AG10803 (cell line): ENCODE measurements at regions not wholly inside any gene's neighbourhood (a gene's known extent, or its start where the extent isn't known, plus 50 kb on each side); places are given as distances from the start of the nearest gene placed in this dataset.

Experiments
- DNase-seq: peaks from one replicate; pipeline ENCODE4 v3.0.0; 2010; ENCODE audit warnings: low read depth
- H3K4me3 ChIP-seq: 2 replicates; pipeline ENCODE4 v1.5.1; 2011; ENCODE audit warnings: mild to moderate bottlenecking, low read length, control low read depth
- TF ChIP-seq, protein P1 (sequence below): conservative IDR thresholded peaks from 2 replicates; pipeline ENCODE4 v1.5.1; 2011; ENCODE audit warnings: mild to moderate bottlenecking, low read length, control low read depth, inconsistent platforms

DNA sequence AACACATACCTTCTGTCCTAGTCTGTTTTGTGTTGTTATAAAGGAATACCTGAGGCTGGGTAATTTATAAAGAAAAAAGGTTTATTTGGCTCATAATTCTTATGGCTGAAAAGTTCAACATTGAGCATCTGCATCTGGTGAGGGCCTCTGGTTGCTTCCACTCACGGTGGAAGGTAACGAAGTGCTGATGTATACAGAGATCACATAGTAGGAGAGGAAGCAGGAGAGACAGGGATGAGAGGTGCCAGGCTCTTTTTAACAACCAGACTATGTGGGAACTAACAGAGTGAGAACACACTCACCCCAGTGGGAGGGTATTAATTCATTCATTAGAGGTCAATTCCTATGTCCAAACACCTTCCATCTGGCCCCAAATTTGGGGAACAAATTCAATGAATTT lies 463.8 kb downstream of the DSC3 start:
- no peak for DNase-seq
- TF ChIP-seq, protein P1, sequence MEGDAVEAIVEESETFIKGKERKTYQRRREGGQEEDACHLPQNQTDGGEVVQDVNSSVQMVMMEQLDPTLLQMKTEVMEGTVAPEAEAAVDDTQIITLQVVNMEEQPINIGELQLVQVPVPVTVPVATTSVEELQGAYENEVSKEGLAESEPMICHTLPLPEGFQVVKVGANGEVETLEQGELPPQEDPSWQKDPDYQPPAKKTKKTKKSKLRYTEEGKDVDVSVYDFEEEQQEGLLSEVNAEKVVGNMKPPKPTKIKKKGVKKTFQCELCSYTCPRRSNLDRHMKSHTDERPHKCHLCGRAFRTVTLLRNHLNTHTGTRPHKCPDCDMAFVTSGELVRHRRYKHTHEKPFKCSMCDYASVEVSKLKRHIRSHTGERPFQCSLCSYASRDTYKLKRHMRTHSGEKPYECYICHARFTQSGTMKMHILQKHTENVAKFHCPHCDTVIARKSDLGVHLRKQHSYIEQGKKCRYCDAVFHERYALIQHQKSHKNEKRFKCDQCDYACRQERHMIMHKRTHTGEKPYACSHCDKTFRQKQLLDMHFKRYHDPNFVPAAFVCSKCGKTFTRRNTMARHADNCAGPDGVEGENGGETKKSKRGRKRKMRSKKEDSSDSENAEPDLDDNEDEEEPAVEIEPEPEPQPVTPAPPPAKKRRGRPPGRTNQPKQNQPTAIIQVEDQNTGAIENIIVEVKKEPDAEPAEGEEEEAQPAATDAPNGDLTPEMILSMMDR, result no peak
- no peak overlapping the region for H3K4me3 ChIP-seq

DNA sequence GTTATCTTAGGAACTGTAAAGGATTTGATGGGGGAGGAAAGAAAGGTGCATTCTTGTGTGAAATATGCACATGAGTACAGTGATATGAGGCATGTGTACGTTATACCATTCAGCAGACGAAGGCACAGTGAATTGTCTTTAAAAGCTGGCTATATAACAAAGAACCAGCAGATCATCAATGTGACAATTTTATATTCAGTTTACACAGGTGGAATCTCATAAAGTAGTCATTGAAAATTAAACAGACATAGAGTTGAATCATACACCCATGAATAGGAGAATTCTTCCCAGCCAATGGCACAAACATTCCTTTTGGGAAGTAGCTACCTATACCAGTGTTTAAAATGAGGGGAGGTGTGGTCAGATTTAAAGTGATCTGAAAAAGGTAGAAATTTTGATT lies 470.3 kb downstream of the DSC3 start:
- no peak overlapping the region for H3K4me3 ChIP-seq
- DNase-seq, result no peak
- TF ChIP-seq, protein P1, result no peak

DNA sequence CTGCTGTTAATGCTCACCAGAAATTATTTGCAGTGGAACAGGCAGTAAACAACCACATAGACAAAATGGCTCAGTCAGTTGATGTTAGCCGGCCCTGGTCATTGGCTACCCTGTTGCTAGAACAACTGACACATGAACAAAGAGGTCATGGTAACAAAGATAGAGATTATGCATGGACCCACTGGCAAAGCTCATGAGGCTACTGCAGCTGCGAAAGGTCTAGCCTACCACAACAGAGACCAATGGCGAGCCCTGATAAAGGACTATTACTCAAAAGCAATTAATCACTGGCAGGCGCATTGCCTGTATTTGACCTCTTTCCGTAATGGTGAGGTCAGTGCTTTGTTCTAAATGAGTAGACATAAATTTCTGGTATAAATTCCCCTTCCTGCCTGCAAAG lies 474.2 kb downstream of the DSC3 start:
- TF ChIP-seq, protein P1, result no peak
- H3K4me3 ChIP-seq, result no peak overlapping the region
- DNase-seq, result no peak

DNA sequence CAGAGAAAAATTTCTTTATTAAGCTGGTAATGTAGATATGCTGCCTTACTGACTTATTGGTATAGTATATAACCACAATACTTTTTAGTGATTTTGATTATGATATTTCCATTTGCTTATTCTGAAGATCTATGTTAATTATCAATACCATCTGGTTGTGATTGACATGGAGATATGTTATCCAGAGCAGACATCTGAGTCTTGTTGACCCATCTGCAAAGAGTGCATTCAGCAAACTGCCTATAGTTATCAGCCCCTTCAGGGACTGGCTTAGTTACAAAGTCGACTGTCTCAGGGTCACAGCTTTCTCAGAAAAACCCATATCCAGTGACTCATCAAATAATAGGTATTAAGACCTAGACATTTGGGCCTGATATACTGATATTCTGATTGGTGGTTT lies 475.7 kb downstream of the DSC3 start:
- no peak overlapping the region for H3K4me3 ChIP-seq
- TF ChIP-seq, protein P1, result no peak

DNA sequence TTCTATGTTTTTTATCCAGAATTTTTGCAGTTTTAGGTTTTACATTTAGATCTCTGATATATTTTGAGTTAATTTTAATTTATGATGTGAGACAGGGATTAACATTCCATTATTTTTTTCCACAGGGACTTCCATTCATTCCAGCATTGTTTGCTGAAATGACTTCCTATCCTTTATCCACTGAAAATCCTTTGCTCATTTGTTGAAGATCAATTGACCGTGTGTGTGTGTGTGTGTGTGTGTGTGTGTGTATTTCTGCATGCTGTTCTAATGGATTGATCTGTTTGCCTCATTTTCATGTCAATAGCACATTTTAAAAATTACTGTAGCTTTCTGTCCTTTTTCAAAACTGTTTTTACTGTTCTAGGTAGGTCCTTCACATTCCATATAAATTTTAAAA lies 480.3 kb downstream of the DSC3 start:
- H3K4me3 ChIP-seq, result no peak overlapping the region
- DNase-seq, result no peak
- TF ChIP-seq, protein P1, result no peak

More for the DNA sequence above, 475.7 kb downstream of the DSC3 start:
- no peak for DNase-seq

DNA sequence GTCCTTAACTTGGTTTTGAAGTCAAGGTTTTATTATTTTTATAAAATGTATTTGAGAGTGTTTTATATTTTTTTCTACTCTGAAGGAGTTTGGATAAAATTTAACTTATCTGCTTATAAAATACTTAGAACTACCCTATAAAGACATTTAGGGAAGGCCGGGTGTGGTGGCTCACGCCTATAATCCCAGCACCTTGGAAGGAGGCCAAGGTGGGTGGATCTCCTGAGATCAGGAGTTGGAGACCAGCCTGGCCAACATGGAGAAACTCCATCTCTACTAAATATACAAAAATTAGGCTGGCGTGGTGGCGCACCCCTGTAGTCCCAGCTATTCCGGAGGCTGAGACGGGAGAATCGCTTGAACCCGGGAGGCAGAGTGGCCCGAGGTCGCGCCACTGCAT lies 486.4 kb downstream of the DSC3 start:
- TF ChIP-seq, protein P1, result no peak
- DNase-seq, result no peak
- no peak overlapping the region for H3K4me3 ChIP-seq

DNA sequence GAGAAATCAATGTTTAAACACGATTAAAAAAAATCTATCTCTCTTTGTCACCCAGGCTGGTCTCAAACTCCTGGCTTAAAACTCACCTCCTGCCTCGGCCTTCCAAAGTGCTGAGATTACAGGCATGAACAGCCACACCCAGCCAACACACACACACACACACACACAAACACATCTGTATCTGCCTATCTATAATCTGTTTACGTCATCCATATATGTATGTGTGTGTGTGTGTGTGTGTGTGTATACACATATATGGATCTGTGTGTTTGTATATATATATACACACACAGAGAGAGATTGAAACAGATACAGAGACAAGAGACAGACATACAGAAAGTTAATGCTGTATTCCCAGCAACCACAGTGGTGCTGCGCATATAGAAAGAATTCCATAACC lies 497.1 kb downstream of the DSC3 start:
- no peak for DNase-seq
- TF ChIP-seq, protein P1, result no peak
- no peak overlapping the region for H3K4me3 ChIP-seq
